ENCODE measurements at regions not wholly inside any gene's neighbourhood (a gene's known extent, or its start where the extent isn't known, plus 50 kb on each side); places are given as distances from the start of the nearest gene placed in this dataset.
"Not testable (repeated sequence)": the region's sequence is repeated elsewhere in the genome, so short reads cannot be mapped to it uniquely, and the experiment has no call there.

- DNase-seq, result no peak
These were observed 190.1 kb upstream of the FOXG1 start for GRCh38 chr14:28576523-28576922.

- no peak for DNase-seq
These were observed 189.4 kb upstream of the FOXG1 start for GRCh38 chr14:28577187-28577586.

- peak; percentile 3 for DNase-seq
These were observed 188.9 kb upstream of the FOXG1 start for GRCh38 chr14:28577711-28578131.

- DNase-seq, result no peak
These were observed 181.6 kb upstream of the FOXG1 start for GRCh38 chr14:28584951-28585350.

GRCh38 chr14:28589792-28590191 is 176.8 kb upstream of the FOXG1 start:
- DNase-seq, result no peak

- no peak for DNase-seq
These were observed 170.2 kb upstream of the FOXG1 start for GRCh38 chr14:28596391-28596790.

- no peak for DNase-seq
These were observed 167.4 kb upstream of the FOXG1 start for GRCh38 chr14:28599191-28599590.

- no peak for DNase-seq
These were observed 167.0 kb upstream of the FOXG1 start for GRCh38 chr14:28599605-28600004.

- no peak for DNase-seq
These were observed 163.0 kb upstream of the FOXG1 start for GRCh38 chr14:28603606-28604005.

GRCh38 chr14:28607661-28608060 is 158.9 kb upstream of the FOXG1 start:
- DNase-seq, result no peak

- no peak for DNase-seq
These were observed 158.1 kb upstream of the FOXG1 start for GRCh38 chr14:28608443-28608842.

- peak; percentile 54 for DNase-seq
These were observed 157.4 kb upstream of the FOXG1 start for GRCh38 chr14:28608851-28609828.

GRCh38 chr14:28612414-28612813 is 154.2 kb upstream of the FOXG1 start:
- no peak for DNase-seq

- DNase-seq, result no peak
These were observed 153.1 kb upstream of the FOXG1 start for GRCh38 chr14:28613532-28613931.

GRCh38 chr14:28626780-28627179 is 139.8 kb upstream of the FOXG1 start:
- DNase-seq, result no peak

- no peak for DNase-seq
These were observed 137.1 kb upstream of the FOXG1 start for GRCh38 chr14:28629328-28630004.

GRCh38 chr14:28630100-28630499 is 136.5 kb upstream of the FOXG1 start:
- no peak for DNase-seq

- no peak for DNase-seq
These were observed 131.2 kb upstream of the FOXG1 start for GRCh38 chr14:28635387-28635786.

- not testable (repeated sequence) for DNase-seq
These were observed 130.8 kb upstream of the FOXG1 start for GRCh38 chr14:28635816-28636215.

- not testable (repeated sequence) for DNase-seq
These were observed 125.4 kb upstream of the FOXG1 start for GRCh38 chr14:28641189-28641588.

- no peak for DNase-seq
These were observed 115.4 kb upstream of the FOXG1 start for GRCh38 chr14:28651148-28651547.

GRCh38 chr14:28652782-28653181 is 113.8 kb upstream of the FOXG1 start:
- no peak for DNase-seq

GRCh38 chr14:28653521-28653920 is 113.1 kb upstream of the FOXG1 start:
- no peak for DNase-seq

- no peak for DNase-seq
These were observed 109.8 kb upstream of the FOXG1 start for GRCh38 chr14:28656704-28657255.

All from kidney glomerular epithelial cell (primary cell).